Coronary artery (tissue), 2 donors: ENCODE measurements at regions not wholly inside any gene's neighbourhood (a gene's known extent, or its start where the extent isn't known, plus 50 kb on each side); places are given as distances from the start of the nearest gene placed in this dataset.
A peak's percentile ranks its signal among the peaks of the same experiment; 100 is the strongest.
"Not testable (repeated sequence)": the region's sequence is repeated elsewhere in the genome, so short reads cannot be mapped to it uniquely, and the experiment has no call there.

Experiments used
- DNase-seq: peaks from one replicate; pipeline ENCODE4 v3.0.0-alpha.2; 2017; ENCODE audit warnings: low spot score
- H3K27ac ChIP-seq, 2 donors: fragments of 200-600 bp; sonication (generic); one replicate each; pipeline ENCODE4 v1.5.1; 2016 to 2019
- H3K4me3 ChIP-seq: fragments of 200-600 bp; sonication (generic); 2 replicates; pipeline ENCODE4 v1.5.1; 2016; ENCODE audit warnings: mild to moderate bottlenecking, moderate library complexity
- TF ChIP-seq, protein P1 (sequence below): fragments of 200-600 bp; sonication (generic); IDR thresholded peaks from one replicate; pipeline ENCODE4 v1.5.1; 2019; ENCODE audit warnings: antibody characterized with exemption

DNA sequence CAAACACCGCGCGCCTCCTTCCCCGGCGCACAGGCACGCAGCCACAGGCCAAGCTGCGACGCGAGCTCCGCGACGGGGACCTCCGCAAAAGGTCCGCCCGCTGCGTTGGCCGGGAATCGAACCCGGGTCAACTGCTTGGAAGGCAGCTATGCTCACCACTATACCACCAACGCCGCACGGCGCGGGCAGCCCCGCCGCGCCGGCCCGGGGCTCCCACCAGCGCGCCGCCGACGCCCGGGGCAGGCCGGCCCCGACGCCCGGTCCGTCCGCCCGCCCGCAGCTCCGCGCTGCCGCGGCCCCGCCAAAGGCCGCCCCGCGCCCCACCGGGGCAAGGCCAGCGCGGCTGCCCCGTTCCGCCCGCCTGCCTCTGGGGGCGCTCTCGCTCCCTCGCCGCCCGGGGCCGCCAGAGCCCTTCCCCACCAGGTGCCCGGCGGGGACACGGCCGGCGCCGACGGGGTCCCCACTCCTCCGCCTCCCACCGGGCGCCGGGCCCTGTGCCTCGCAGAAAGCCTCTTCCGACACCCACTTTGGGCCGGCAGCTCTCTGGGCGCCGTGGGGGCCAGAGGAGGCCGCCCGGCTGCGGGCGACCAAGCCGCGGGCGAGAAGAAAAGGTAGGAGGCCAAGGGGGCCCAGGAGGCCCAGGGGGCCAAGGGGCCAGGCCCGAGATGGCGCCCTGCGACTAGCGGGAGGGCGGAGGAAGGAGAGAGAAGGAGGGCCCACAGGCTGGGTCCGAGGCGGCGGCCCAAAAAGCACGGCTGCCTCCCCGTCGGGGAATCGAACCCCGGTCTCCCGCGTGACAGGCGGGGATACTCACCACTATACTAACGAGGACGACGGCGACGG lies 50.2 kb upstream of the FCGR2A start:
- DNase-seq, H3K27ac ChIP-seq: not testable (repeated sequence)

DNA sequence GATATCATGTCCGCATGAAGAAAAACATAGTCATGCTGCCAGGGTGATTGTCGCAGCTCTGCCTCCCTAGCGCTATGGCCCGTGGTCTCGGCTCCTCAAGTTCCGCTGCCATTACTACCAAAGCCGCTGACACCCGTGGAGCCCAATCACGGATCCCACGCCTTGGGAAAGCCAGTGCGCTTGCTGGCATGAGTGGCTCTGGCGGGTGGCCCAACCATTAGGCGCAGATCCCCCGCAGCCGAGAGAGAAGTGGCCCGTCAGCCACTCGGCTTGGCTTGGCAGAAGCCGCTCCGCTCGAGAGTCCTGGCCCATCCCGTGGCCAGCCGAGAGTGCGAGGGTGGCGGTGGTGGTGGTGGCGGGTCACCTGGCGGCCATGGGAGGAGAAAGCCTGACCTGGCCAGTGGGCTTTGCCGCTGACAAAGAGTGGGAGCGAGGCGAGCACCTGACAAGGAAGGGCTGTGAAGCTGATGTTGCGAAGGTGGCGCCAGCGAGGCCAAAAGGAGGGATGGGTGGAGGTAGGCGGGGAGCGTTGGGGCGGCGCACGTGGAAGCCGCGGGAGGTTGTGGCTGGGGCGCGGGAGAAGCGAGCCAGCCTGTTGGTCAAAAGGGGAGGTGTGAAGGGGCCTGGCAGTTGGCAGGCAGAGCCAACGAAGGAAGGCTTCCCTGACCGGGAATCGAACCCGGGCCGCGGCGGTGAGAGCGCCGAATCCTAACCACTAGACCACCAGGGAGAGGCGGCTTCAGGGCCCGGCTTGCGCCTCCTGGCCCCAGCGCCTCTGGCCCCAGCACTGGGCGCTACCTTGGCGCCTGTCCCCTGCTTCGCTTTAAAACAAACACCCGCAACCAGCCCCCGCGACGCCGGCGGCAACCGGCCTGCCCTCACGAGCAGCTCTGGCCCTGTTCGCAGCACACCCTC lies 51.0 kb upstream of the FCGR2A start:
- H3K27ac ChIP-seq, DNase-seq, H3K4me3 ChIP-seq: not testable (repeated sequence)

More for the DNA sequence above, 50.2 kb upstream of the FCGR2A start:
- H3K4me3 ChIP-seq = not testable (repeated sequence)

DNA sequence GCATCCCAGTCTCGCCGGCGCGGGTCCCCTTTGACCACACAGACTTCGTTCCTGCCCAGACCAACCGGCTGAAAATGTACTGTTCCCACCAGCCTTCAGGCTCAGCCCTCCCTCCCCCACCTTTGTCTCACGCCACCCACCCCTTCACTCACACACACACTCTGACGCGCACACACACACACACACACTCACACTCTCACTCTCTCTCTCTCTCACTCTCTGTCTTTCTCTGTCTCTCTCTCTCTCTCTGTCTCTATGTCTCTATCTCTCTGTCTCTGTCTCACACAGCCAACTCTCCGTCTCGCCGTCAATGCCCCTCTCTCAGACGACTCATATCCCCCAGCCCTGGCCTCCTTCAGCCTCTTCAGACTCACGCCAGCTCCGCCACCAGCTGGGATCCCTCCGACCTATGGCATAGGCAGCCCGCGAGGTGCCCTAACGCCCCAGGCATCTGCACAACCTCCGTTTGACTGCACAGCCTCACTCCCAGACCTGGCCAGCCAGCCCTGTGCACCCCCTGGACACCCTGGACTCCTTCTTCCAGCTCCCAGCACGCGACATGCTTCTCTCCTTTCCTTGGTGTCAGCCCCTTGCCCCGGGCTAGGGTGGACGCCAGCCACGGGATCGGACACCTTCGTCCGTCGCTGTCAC lies 53.4 kb upstream of the FCGR2A start:
- H3K27ac ChIP-seq, DNase-seq, H3K4me3 ChIP-seq: not testable (repeated sequence)

DNA sequence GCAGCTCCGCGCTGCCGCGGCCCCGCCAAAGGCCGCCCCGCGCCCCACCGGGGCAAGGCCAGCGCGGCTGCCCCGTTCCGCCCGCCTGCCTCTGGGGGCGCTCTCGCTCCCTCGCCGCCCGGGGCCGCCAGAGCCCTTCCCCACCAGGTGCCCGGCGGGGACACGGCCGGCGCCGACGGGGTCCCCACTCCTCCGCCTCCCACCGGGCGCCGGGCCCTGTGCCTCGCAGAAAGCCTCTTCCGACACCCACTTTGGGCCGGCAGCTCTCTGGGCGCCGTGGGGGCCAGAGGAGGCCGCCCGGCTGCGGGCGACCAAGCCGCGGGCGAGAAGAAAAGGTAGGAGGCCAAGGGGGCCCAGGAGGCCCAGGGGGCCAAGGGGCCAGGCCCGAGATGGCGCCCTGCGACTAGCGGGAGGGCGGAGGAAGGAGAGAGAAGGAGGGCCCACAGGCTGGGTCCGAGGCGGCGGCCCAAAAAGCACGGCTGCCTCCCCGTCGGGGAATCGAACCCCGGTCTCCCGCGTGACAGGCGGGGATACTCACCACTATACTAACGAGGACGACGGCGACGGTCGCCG lies 57.4 kb upstream of the FCGR2A start:
- DNase-seq, H3K4me3 ChIP-seq, H3K27ac ChIP-seq: not testable (repeated sequence)

DNA sequence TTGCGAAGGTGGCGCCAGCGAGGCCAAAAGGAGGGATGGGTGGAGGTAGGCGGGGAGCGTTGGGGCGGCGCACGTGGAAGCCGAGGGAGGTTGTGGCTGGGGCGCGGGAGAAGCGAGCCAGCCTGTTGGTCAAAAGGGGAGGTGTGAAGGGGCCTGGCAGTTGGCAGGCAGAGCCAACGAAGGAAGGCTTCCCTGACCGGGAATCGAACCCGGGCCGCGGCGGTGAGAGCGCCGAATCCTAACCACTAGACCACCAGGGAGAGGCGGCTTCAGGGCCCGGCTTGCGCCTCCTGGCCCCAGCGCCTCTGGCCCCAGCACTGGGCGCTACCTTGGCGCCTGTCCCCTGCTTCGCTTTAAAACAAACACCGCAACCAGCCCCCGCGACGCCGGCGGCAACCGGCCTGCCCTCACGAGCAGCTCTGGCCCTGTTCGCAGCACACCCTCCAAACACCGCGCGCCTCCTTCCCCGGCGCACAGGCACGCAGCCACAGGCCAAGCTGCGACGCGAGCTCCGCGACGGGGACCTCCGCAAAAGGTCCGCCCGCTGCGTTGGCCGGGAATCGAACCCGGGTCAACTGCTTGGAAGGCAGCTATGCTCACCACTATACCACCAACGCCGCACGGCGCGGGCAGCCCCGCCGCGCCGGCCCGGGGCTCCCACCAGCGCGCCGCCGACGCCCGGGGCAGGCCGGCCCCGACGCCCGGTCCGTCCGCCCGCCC lies 58.1 kb upstream of the FCGR2A start:
- H3K27ac ChIP-seq, DNase-seq, H3K4me3 ChIP-seq: not testable (repeated sequence)

DNA sequence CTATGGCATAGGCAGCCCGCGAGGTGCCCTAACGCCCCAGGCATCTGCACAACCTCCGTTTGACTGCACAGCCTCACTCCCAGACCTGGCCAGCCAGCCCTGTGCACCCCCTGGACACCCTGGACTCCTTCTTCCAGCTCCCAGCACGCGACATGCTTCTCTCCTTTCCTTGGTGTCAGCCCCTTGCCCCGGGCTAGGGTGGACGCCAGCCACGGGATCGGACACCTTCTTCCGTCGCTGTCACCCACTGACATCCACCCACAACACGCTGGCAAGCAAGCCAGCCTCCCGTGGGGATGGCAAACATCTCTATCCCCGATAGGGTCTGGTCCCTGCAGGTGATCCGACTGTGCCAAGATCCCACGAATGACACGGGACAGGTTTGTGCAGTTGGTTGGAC lies 60.5 kb upstream of the FCGR2A start:
- DNase-seq, H3K4me3 ChIP-seq, H3K27ac ChIP-seq: not testable (repeated sequence)

DNA sequence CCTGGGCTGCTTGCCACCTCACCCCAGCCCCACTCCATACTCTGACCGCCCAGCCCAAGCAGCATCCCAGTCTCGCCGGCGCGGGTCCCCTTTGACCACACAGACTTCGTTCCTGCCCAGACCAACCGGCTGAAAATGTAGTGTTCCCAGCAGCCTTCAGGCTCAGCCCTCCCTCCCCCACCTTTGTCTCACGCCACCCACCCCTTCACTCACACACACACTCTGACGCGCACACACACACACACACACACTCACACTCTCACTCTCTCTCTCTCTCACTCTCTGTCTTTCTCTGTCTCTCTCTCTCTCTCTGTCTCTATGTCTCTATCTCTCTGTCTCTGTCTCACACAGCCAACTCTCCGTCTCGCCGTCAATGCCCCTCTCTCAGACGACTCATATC lies 61.0 kb upstream of the FCGR2A start:
- not testable (repeated sequence) for H3K4me3 ChIP-seq, H3K27ac ChIP-seq, DNase-seq

DNA sequence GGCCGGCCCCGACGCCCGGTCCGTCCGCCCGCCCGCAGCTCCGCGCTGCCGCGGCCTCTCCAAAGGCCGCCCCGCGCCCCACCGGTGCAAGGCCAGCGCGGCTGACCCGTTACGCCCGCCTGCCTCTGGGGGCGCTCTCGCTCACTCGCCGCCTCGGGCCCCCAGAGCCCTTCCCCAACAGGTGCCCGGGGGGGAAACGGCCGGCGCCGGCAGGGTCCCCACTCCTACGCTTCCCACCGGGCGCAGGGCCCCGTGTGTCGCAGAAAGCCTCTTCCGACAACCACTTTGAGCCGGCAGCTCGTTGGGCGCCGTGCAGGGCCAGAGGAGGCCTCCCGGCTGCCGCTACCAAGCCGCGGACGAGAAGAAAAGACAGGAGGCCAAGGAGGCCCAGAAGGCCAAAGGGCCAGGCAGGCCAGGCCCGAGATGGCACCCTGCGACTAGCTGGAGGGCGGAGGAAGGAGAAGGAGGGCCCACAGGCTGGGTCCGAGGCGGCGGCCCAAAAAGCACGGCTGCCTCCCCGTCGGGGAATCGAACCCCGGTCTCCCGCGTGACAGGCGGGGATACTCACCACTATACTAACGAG lies 64.9 kb upstream of the FCGR2A start:
- H3K4me3 ChIP-seq = peak overlapping the region; percentile 81
- no peak for DNase-seq
- peak overlapping the region in 1 of 2 donors; percentile 54 for H3K27ac ChIP-seq
- TF ChIP-seq, protein P1, sequence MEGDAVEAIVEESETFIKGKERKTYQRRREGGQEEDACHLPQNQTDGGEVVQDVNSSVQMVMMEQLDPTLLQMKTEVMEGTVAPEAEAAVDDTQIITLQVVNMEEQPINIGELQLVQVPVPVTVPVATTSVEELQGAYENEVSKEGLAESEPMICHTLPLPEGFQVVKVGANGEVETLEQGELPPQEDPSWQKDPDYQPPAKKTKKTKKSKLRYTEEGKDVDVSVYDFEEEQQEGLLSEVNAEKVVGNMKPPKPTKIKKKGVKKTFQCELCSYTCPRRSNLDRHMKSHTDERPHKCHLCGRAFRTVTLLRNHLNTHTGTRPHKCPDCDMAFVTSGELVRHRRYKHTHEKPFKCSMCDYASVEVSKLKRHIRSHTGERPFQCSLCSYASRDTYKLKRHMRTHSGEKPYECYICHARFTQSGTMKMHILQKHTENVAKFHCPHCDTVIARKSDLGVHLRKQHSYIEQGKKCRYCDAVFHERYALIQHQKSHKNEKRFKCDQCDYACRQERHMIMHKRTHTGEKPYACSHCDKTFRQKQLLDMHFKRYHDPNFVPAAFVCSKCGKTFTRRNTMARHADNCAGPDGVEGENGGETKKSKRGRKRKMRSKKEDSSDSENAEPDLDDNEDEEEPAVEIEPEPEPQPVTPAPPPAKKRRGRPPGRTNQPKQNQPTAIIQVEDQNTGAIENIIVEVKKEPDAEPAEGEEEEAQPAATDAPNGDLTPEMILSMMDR = no peak

DNA sequence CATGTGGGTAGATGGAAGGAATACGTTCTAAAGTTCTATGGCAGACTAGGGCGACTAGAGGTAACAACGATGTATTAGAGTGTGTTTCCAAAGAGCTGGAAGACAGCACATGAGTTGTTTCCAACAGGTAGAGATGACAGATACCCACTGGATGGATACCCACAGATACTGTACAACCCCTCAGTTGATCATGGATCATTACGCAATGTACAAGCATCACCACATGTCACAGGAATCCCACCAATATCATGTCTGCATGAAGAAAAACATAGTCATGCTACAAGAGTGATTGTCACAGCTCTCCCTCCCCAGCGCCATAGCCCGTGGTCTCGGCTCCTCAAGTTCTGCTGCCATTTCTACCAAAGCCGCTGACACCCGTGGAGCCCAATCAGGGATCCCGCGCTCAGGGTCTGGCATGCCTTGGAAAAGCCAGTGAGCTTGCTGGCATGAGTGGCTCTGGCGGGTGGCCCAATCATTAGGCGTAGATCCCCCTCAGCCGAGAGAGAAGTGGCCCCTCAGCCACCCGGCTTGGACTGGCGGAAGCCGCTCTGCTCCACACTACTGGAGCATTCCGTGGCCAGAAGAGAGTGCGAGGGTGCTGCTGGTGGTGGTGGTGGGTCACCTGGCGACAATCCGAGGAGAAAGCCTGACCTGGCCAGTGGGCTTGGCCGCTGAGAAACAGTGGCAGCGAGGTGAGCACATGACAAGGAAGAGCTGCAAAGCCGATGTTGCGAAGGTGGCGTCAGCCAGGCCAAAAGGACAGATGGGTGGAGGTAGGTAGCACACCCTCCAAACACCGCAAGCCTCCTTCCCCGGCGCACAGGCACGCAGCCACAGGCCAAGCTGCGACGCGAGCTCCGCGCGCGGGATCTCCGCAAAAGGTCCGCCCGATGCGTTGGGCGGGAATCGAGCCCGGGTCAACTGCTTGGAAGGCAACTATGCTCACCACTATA lies 65.7 kb upstream of the FCGR2A start:
- no peak for DNase-seq
- peak overlapping the region; percentile 81 for H3K4me3 ChIP-seq
- no peak overlapping the region for H3K27ac ChIP-seq
- TF ChIP-seq, protein P1 = no peak

DNA sequence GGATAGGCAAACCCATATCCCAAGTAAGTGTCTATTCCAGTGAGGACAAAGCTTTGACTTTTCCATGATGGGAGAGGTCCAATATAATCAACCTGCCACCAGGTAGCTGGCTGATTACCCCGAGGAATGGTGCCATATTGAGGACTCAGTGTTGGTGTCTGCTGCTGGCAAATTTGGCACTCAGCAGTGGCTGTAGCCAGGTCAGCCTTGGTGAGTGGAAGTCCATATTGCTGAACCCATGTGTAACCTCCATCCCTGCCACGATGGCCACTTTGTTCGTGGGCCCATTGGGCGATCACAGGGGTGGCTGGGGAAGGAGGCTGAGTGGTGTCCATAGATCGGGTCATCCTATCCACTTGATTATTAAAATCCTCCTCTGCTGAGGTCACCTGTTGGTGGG lies 65.5 kb upstream of the CFAP126 start:
- not testable (repeated sequence) for H3K4me3 ChIP-seq, H3K27ac ChIP-seq, DNase-seq
